H9 (cell line): ENCODE measurements at regions not wholly inside any gene's neighbourhood (a gene's known extent, or its start where the extent isn't known, plus 50 kb on each side); places are given as distances from the start of the nearest gene placed in this dataset.

ENCODE experiments used
- DNase-seq: peaks from one replicate; pipeline ENCODE4 v3.0.0-alpha.2; 2017
- H2AFZ ChIP-seq: one replicate; pipeline ENCODE4 v1.6.1; 2013; ENCODE audit warnings: mild to moderate bottlenecking, low read length, control low read depth, moderate library complexity
- H2AK5ac ChIP-seq: 2 replicates; pipeline ENCODE4 v1.6.1; 2013; ENCODE audit warnings: low read length, control low read depth, mixed read lengths; ENCODE audit not compliant: insufficient read length
- H2BK120ac ChIP-seq: one replicate; pipeline ENCODE4 v1.6.1; 2013; ENCODE audit warnings: low read depth, mild to moderate bottlenecking, low read length, control low read depth, inconsistent platforms; ENCODE audit not compliant: poor library complexity, severe bottlenecking
- H2BK12ac ChIP-seq: 2 replicates; pipeline ENCODE4 v1.6.1; 2013; ENCODE audit warnings: low read length, control low read depth, mixed read lengths, low read depth; ENCODE audit not compliant: insufficient read length
- H2BK15ac ChIP-seq: 2 replicates; pipeline ENCODE4 v1.6.1; 2013; ENCODE audit warnings: low read depth, low read length, control low read depth
- H2BK20ac ChIP-seq: one replicate; pipeline ENCODE4 v1.6.1; 2013; ENCODE audit warnings: low read depth, mild to moderate bottlenecking, low read length, control low read depth, inconsistent platforms; ENCODE audit not compliant: poor library complexity, severe bottlenecking
- H2BK5ac ChIP-seq: 2 replicates; pipeline ENCODE4 v1.6.1; 2013; ENCODE audit warnings: low read length, control low read depth, mixed read lengths; ENCODE audit not compliant: insufficient read length
- H3K14ac ChIP-seq: 2 replicates; pipeline ENCODE4 v1.6.1; 2013; ENCODE audit warnings: low read length, control low read depth; ENCODE audit not compliant: insufficient read depth
- H3K18ac ChIP-seq: 2 replicates; pipeline ENCODE4 v1.6.1; 2013; ENCODE audit warnings: low read depth, mild to moderate bottlenecking, mixed read lengths, low read length, control low read depth; ENCODE audit not compliant: insufficient read length
- H3K23ac ChIP-seq: 2 replicates; pipeline ENCODE4 v1.6.1; 2013; ENCODE audit warnings: low read length, control low read depth, mixed read lengths, low read depth; ENCODE audit not compliant: insufficient read length
- H3K23me2 ChIP-seq: 2 replicates; pipeline ENCODE4 v1.6.1; 2013; ENCODE audit warnings: low read depth, mild to moderate bottlenecking, mixed read lengths, low read length, control low read depth; ENCODE audit not compliant: insufficient read length, poor library complexity, severe bottlenecking
- H3K27ac ChIP-seq: 2 replicates; pipeline ENCODE4 v1.5.1; 2013; ENCODE audit warnings: low read length, control low read depth, mixed read lengths, low read depth; ENCODE audit not compliant: insufficient read length
- H3K27me3 ChIP-seq: 2 replicates; pipeline ENCODE4 v1.6.1; 2013; ENCODE audit warnings: low read length, control low read depth, inconsistent platforms; ENCODE audit not compliant: insufficient read depth
- H3K4ac ChIP-seq: 2 replicates; pipeline ENCODE4 v1.6.1; 2013; ENCODE audit warnings: low read depth, mild to moderate bottlenecking, control low read depth, inconsistent platforms, low read length, moderate library complexity
- H3K4me1 ChIP-seq: 2 replicates; pipeline ENCODE4 v1.6.1; 2013; ENCODE audit warnings: low read length, control low read depth, inconsistent platforms; ENCODE audit not compliant: insufficient read depth
- H3K4me2 ChIP-seq: 2 replicates; pipeline ENCODE4 v1.6.1; 2013; ENCODE audit warnings: low read length, control low read depth, mixed read lengths; ENCODE audit not compliant: insufficient read length, insufficient read depth
- H3K56ac ChIP-seq: 2 replicates; pipeline ENCODE4 v1.6.1; 2013; ENCODE audit warnings: low read depth, mild to moderate bottlenecking, mixed read lengths, low read length, control low read depth; ENCODE audit not compliant: insufficient read length
- H3K79me1 ChIP-seq: 2 replicates; pipeline ENCODE4 v1.6.1; 2013; ENCODE audit warnings: low read depth, mild to moderate bottlenecking, moderate library complexity, low read length, control low read depth, inconsistent platforms; ENCODE audit not compliant: insufficient read depth, poor library complexity, severe bottlenecking
- H3K79me2 ChIP-seq: 2 replicates; pipeline ENCODE4 v1.6.1; 2013; ENCODE audit warnings: low read length, control low read depth, inconsistent platforms; ENCODE audit not compliant: insufficient read depth
- H3K9ac ChIP-seq: 2 replicates; pipeline ENCODE4 v1.6.1; 2013; ENCODE audit warnings: low read length, control low read depth, mixed read lengths; ENCODE audit not compliant: insufficient read length; ENCODE audit errors: extremely low read depth
- H3K9me3 ChIP-seq: one replicate; pipeline ENCODE4 v1.6.1; 2013; ENCODE audit warnings: low read depth, low read length, inconsistent platforms; ENCODE audit not compliant: control insufficient read depth
- H3T11ph ChIP-seq: one replicate; pipeline ENCODE4 v1.6.1; 2013; ENCODE audit warnings: mild to moderate bottlenecking, low read length, control low read depth, inconsistent platforms
- H4K20me1 ChIP-seq: one replicate; pipeline ENCODE4 v1.6.1; 2013; ENCODE audit not compliant: control insufficient read depth, insufficient read length, insufficient read depth
- H4K5ac ChIP-seq: 2 replicates; pipeline ENCODE4 v1.6.1; 2013; ENCODE audit warnings: low read depth, mild to moderate bottlenecking, mixed read lengths, low read length, control low read depth; ENCODE audit not compliant: insufficient read length
- H4K8ac ChIP-seq: replicated peaks from 2 replicates; pipeline ENCODE4 v1.6.1; 2013; ENCODE audit warnings: low read length, control low read depth, mixed read lengths, low read depth; ENCODE audit not compliant: insufficient read length
- H4K91ac ChIP-seq: 2 replicates; pipeline ENCODE4 v1.6.1; 2013; ENCODE audit warnings: low read depth, mild to moderate bottlenecking, moderate library complexity, mixed read lengths, low read length, control low read depth; ENCODE audit not compliant: insufficient read length
- H3K27ac Mint-ChIP-seq, 3 experiments: 2 replicates in 2 of 3; 3 replicates in 1 of 3; pipeline ENCODE4 v1.8.0; 2020 to 2021; ENCODE audit warnings: mixed read lengths in 3 of 3, mild to moderate bottlenecking in 1 of 3, moderate library complexity in 1 of 3
- H3K27me3 Mint-ChIP-seq: 2 replicates; pipeline ENCODE4 v1.8.0; 2021; ENCODE audit warnings: low read depth, mild to moderate bottlenecking, moderate library complexity, mixed read lengths
- H3K36me3 Mint-ChIP-seq, 3 experiments: 2 replicates in 2 of 3; 3 replicates in 1 of 3; pipeline ENCODE4 v1.8.0; 2020 to 2021; ENCODE audit warnings: low read depth in 3 of 3, mixed read lengths in 3 of 3; ENCODE audit not compliant: insufficient read depth in 1 of 3
- H3K4me1 Mint-ChIP-seq, 2 experiments: 2 replicates each; pipeline ENCODE4 v1.8.0; 2020; ENCODE audit warnings: mixed read lengths in 2 of 2
- H3K4me3 Mint-ChIP-seq, 2 experiments: 2 replicates in 1 of 2; 3 replicates in 1 of 2; pipeline ENCODE4 v1.8.0; 2020 to 2021; ENCODE audit warnings: mild to moderate bottlenecking in 2 of 2, mixed read lengths in 2 of 2, moderate library complexity in 1 of 2
- H3K9me3 Mint-ChIP-seq, 2 experiments: 2 replicates in 1 of 2; 3 replicates in 1 of 2; pipeline ENCODE4 v1.8.0; 2020; ENCODE audit warnings: mild to moderate bottlenecking in 2 of 2, mixed read lengths in 2 of 2, moderate library complexity in 1 of 2
- CTCF ChIP-seq: fragments of 200-600 bp; sonication (generic); conservative IDR thresholded peaks from 3 replicates; pipeline ENCODE4 v1.8.0; 2021; ENCODE audit warnings: antibody characterized with exemption, mild to moderate bottlenecking
- WGBS: extraction: QIAGEN DNeasy Blood & Tissue Kit; methylation state at CpG from one replicate; pipeline ENCODE4 v1.1.7; 2013; ENCODE audit warnings: missing lambda C conversion rate, low lambda C conversion rate, mixed read lengths; ENCODE audit not compliant: insufficient read length; ENCODE audit errors: extremely low coverage; 5-methylcytosine and 5-hydroxymethylcytosine counted together

DNA sequence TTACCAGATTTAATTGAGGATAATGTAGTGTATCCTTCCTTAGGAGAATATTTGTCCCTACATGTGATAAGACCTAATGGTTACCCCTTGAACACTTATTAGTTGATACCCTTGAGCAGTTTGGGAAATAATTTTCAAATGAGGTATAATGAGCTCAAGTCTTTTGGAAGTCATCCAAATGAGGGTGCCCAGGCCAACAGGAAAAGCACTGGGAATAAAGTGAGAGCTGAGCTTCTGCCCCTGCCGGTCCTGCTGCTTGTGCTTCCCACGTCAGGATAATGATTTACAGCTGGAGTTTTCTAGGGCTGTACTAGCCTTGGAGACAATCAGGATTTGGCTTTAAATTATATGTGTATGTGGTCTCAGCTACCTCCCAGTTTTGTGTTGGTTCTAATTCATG, 178.8 kb upstream of the FRMD6 start:
- no peak overlapping the region for H2BK5ac ChIP-seq
- Mint-ChIP-seq H3K4me1 (peaks cover 15 to 19% of the 10 kb centered on the region in 2 experiments), H3K27me3 (no peaks in the 10 kb centered on the region), H3K27ac (no peak overlapping the region; a peak in 1 of 7 replicates), H3K4me3 (no peak overlapping the region), H3K36me3 (peaks cover 2 to 13% (median 7%) of the 10 kb centered on the region in 3 experiments; a peak in 6 of 7 replicates), H3K9me3 (peaks cover 6 to 13% of the 10 kb centered on the region in 2 experiments)
- H2AK5ac ChIP-seq: no peak overlapping the region
- H3K23ac ChIP-seq: no peak overlapping the region
- H2BK120ac ChIP-seq: no peak overlapping the region
- no peak overlapping the region for H4K91ac ChIP-seq
- H3K4ac ChIP-seq: no peak overlapping the region
- no peak overlapping the region for H2BK12ac ChIP-seq
- H3K4me2 ChIP-seq: no peak overlapping the region
- H3K56ac ChIP-seq: no peak overlapping the region
- no peak overlapping the region for H3K9ac ChIP-seq
- no peak overlapping the region for H4K8ac ChIP-seq
- no peak overlapping the region for H2BK15ac ChIP-seq
- no CpG with 5 or more reads among the region's 2 CpGs for WGBS
- H3T11ph ChIP-seq: no peak overlapping the region
- no peaks in the 10 kb centered on the region; the same call in 1 of the 2 replicates for H3K4me1 ChIP-seq
- H3K79me1 ChIP-seq: no peaks in the 10 kb centered on the region
- H2AFZ ChIP-seq: no peak overlapping the region
- no peak overlapping the region for H4K5ac ChIP-seq
- H3K18ac ChIP-seq: no peak overlapping the region
- no peaks in the 10 kb centered on the region for H3K27me3 ChIP-seq
- H3K79me2 ChIP-seq: no peaks in the 10 kb centered on the region
- DNase-seq: no peak
- H2BK20ac ChIP-seq: no peak overlapping the region
- no peak for TF ChIP-seq CTCF
- H3K27ac ChIP-seq: no peak overlapping the region
- no peaks in the 10 kb centered on the region for H3K9me3 ChIP-seq
- no peaks in the 10 kb centered on the region for H3K23me2 ChIP-seq
- no peaks in the 10 kb centered on the region for H4K20me1 ChIP-seq
- no peak overlapping the region for H3K14ac ChIP-seq
